Glutamatergic neuron (in vitro differentiated cells): ENCODE measurements at regions not wholly inside any gene's neighbourhood (a gene's known extent, or its start where the extent isn't known, plus 50 kb on each side); places are given as distances from the start of the nearest gene placed in this dataset.

Experiments
- DNase-seq: peaks from one replicate; pipeline ENCODE4 v3.0.0; 2022
- H3K27ac Mint-ChIP-seq: one replicate; pipeline ENCODE4 v1.8.0; 2020; ENCODE audit warnings: mild to moderate bottlenecking, mixed read lengths, inconsistent platforms; ENCODE audit not compliant: unreplicated experiment
- H3K27me3 Mint-ChIP-seq: one replicate; pipeline ENCODE4 v1.8.0; 2020; ENCODE audit warnings: mild to moderate bottlenecking, moderate library complexity, mixed read lengths, inconsistent platforms; ENCODE audit not compliant: unreplicated experiment
- H3K36me3 Mint-ChIP-seq: one replicate; pipeline ENCODE4 v1.8.0; 2020; ENCODE audit warnings: mild to moderate bottlenecking, mixed read lengths, inconsistent platforms; ENCODE audit not compliant: unreplicated experiment
- H3K4me1 Mint-ChIP-seq: one replicate; pipeline ENCODE4 v1.8.0; 2020; ENCODE audit warnings: mild to moderate bottlenecking, low read depth, mixed read lengths, inconsistent platforms; ENCODE audit not compliant: unreplicated experiment
- H3K4me3 Mint-ChIP-seq: one replicate; pipeline ENCODE4 v1.8.0; 2020; ENCODE audit warnings: mild to moderate bottlenecking, mixed read lengths, inconsistent platforms; ENCODE audit not compliant: unreplicated experiment
- H3K9me3 Mint-ChIP-seq: one replicate; pipeline ENCODE4 v1.8.0; 2020; ENCODE audit warnings: mild to moderate bottlenecking, moderate library complexity, mixed read lengths, inconsistent platforms; ENCODE audit not compliant: unreplicated experiment
- CTCF ChIP-seq: fragments of 200-600 bp; sonication (generic); IDR thresholded peaks from one replicate; pipeline ENCODE4 v1.5.0; 2021; ENCODE audit not compliant: partially characterized antibody, unreplicated experiment

DNA sequence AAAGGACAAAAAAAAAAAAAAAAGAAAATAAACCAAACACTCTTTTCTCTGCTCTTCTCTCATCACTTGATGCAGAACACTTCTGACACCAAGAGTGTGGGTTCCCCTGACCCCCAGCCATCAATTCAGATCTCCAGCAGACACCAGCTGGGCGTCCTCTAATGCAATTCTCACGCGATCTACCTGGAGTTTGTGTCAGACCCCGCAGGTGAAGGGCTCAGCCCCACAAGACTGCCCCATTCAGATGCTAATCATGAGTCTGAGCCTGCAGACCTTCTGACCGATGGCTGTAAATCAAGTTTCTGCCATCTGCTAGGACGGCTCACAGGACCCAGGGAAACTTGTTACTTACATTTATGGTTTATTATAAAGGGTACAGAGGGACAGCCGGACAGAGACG lies 133.6 kb upstream of the C1orf174 start:
- Mint-ChIP-seq H3K27ac (no peak overlapping the region), H3K9me3 (peaks cover 13% of the 10 kb centered on the region), H3K4me3 (no peak overlapping the region)

DNA sequence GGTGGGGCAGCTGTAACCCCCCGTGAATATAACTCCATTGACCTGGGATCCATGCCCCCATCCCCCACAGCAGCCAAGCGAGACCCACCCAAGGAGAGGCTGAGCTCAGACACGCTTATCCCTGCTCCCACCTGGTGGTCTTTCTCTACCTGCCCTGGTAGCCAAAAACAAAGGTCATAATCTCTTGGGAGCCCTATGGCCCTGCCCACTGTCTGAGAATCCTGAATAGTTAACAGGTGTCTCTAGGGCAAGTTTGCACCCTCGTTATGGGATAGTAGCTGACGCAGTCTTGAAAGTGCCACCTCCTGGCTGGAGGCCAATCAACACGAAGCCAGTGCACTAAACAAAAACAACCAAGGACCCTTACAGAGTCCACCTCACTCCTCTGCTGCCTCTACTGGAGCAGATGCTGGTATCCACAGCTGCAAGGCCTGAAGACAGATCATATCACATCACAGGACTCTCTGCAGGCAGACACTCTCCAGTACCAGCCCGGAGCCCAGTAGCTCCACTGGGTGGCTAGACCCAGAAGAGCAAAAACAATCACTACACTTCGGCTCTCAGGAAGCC lies 134.3 kb upstream of the C1orf174 start:
- H3K4me3 Mint-ChIP-seq: no peak overlapping the region
- no peaks in the 10 kb centered on the region for H3K4me1 Mint-ChIP-seq
- no peak for DNase-seq
- TF ChIP-seq CTCF: no peak
- no peak overlapping the region for H3K27ac Mint-ChIP-seq
- H3K36me3 Mint-ChIP-seq: peaks cover 10% of the 10 kb centered on the region
- H3K27me3 Mint-ChIP-seq: no peaks in the 10 kb centered on the region
- H3K9me3 Mint-ChIP-seq: peaks cover 12% of the 10 kb centered on the region

More for the DNA sequence above, 133.6 kb upstream of the C1orf174 start:
- DNase-seq: no peak
- Mint-ChIP-seq H3K27me3 (no peaks in the 10 kb centered on the region), H3K36me3 (peaks cover 10% of the 10 kb centered on the region), H3K4me1 (no peaks in the 10 kb centered on the region)
- TF ChIP-seq CTCF: no peak

- H3K4me1 Mint-ChIP-seq: no peaks in the 10 kb centered on the region
- peaks cover 3% of the 10 kb centered on the region for H3K9me3 Mint-ChIP-seq
Observed at GRCh38 chr1:4044967-4045366, 144.9 kb upstream of the C1orf174 start.

DNA sequence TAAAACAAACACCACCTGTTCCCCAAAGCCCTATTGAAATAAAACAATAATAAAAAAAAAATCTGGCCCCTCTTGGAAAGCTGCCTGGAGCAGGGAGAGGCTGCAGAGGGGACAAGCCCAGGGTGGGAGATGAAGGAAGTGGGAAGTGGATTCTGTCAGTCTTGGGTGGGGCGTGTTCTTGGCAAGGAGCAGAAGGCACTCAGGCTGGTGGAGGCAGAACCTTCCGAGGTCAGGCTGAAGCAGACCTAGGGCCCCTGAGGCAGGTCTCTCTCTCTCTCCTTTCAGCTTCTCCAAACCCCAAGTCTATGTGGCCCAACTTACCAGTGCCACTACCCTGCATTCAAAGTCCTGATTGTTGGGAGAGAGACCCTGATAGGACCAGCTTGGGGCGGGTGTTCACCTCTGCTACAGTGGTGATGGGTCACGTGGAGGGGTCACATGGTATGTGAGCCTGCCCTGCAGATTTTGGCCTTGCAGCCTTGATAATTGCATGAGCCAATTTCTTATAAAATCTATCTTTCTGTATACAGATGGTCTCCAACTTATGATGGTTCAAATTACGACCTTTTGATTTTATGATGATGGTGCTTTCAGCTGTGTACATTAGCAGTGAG lies 145.4 kb upstream of the C1orf174 start:
- H3K36me3 Mint-ChIP-seq: no peaks in the 10 kb centered on the region
- no peak for DNase-seq
- peaks cover 4% of the 10 kb centered on the region for H3K27me3 Mint-ChIP-seq
- H3K27ac Mint-ChIP-seq: no peak overlapping the region
- no peak for TF ChIP-seq CTCF
- no peak overlapping the region for H3K4me3 Mint-ChIP-seq
- peaks cover 3% of the 10 kb centered on the region for H3K9me3 Mint-ChIP-seq
- H3K4me1 Mint-ChIP-seq: no peaks in the 10 kb centered on the region

More at GRCh38 chr1:4044967-4045366, 144.9 kb upstream of the C1orf174 start:
- TF ChIP-seq CTCF: no peak
- Mint-ChIP-seq H3K27ac (no peak overlapping the region), H3K27me3 (peaks cover 4% of the 10 kb centered on the region), H3K4me3 (no peak overlapping the region), H3K36me3 (no peaks in the 10 kb centered on the region)
- no peak for DNase-seq

DNA sequence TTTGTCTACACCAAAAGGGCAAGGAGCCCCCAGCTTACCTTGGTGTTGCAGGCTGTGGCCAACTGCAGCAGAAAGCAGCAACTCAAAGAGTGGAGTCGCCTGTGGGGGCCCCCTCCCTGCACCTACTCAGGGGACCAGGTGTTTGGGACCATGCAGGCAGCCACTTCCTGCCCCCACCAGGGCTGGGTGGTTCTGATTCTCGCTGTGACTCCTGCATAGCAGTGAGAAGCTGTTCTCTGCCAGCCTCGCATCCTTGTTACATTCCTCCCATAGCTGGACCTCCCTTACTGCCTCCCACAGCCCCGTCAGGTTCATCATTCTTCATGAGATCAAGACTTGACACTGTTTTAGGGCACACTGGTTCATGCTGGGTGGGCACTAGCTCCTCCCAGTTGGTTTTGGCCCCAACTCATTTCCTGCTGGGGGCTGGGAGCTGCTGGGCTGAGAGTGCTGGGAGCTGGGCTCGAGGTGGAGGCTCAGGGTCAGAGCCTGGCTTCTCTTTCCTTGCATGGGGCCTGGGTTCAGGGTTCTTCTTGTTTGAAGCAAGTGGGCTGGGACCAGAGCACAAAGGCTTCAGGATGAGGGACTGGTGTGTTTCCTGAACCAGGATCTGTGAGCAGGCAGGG lies 146.9 kb upstream of the C1orf174 start:
- Mint-ChIP-seq H3K36me3 (no peaks in the 10 kb centered on the region), H3K4me1 (no peaks in the 10 kb centered on the region), H3K4me3 (no peak overlapping the region), H3K9me3 (peaks cover 3% of the 10 kb centered on the region), H3K27me3 (peaks cover 2% of the 10 kb centered on the region), H3K27ac (no peak overlapping the region)
- DNase-seq: no peak
- TF ChIP-seq CTCF: no peak
